Renal cortical epithelial cell (primary cell): ENCODE measurements at regions not wholly inside any gene's neighbourhood (a gene's known extent, or its start where the extent isn't known, plus 50 kb on each side); places are given as distances from the start of the nearest gene placed in this dataset.
"Not testable (repeated sequence)": the region's sequence is repeated elsewhere in the genome, so short reads cannot be mapped to it uniquely, and the experiment has no call there.

Experiments used
- DNase-seq: peaks from one replicate; pipeline ENCODE4 v3.0.0-alpha.2; 2011; ENCODE audit warnings: low read depth

DNA sequence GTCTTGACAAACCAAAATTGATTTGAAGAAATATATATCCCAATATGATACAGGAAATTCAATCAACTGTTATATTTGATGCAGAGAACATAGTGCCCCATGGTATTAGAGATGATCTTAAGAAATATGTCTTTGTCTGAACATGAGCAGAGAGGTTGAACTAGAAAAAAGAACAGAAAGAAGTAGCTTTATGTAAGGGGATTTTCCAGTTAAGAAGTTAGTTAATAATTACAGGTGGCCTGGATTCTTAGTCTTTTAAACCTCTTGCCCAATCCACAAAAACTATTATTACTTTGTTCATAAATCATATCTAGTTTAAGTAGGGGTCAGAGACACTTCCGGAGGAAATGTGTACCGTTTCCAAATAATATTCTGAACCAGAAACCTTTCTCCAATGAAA is 1186.7 kb upstream of the EPHA6 start:
- DNase-seq = peak; percentile 63

GRCh38 chr3:95629802-95630201 is 1184.6 kb upstream of the EPHA6 start:
- no peak for DNase-seq

DNA sequence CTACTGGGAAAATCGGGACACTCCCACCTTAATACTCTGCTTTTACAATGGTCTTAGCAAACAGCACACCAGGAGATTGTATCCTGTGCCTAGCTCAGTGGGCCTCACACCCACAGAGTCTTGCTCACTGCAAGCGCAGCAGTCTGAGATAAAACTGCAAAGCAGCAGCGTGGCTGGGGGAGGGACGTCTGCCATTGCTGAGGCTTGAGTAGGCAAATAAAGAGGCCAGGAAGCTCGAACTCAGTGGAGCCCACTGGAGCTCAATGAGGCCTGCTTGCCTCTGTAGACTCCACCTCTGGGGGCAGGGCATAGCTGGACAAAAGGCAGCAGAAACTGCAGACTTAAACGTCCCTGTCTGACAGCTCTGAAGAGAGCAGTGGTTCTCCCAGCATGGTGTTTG is 1169.1 kb upstream of the EPHA6 start:
- no peak for DNase-seq

DNA sequence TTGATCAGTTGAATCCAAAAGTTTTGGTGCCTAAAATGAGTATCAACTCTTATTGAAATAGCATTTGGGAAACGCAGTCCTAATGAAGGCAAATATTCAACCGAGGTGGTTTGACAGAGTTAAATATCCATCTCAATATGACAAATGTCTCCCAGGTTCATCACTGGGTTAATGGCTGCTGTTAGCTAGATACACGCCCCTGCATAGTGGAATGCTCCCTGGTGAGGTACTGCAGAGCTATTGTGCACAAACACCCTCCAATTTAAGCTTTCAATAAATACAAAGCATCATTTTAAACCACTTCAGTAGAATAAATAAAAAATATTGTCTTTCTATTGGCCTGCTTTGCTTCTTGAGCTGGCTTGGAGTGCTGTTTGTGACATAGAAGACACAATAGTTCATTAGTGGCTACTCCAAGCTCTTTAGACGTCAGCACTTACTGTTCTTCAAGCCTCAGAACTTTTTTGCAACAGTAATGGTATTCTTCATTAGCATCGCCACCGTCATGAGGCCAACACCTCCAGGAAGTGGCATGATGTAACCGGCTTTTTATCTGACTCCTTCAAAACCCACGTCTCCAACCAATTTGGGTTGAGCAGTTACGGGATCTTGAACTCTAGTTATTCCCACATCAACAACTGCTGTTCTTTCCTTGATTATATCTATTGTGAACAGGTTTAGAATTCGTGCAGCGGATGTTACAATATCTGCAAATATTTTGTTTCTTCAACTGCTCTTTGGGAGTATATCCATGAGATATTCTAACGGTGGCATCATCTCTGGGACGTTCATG is 1159.6 kb upstream of the EPHA6 start:
- no peak for DNase-seq

- peak; percentile 5 for DNase-seq
Measured at GRCh38 chr3:95655363-95655986, 1158.9 kb upstream of the EPHA6 start.

DNA sequence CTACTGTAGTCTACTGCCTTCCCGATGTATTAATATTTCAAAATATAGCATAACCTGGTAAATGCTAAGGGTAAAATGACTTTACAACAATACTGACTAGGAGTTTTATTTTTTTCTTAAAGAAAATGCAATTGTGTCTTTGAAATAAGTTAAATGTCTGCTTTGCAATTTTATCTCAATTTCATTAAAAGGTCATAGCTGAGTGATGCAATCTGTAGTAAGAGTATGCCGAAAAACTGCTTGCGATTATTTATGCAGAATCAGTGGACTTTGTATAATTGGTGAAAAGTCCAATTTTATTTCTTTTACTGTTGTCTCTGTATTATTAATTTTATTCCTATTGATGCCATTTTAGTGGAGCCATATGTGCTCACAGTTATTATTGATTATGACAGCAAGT is 1143.6 kb upstream of the EPHA6 start:
- no peak for DNase-seq

GRCh38 chr3:95673215-95673614 is 1141.2 kb upstream of the EPHA6 start:
- no peak for DNase-seq

- DNase-seq = peak; percentile 23
Measured at GRCh38 chr3:95705786-95706418, 1108.5 kb upstream of the EPHA6 start.

DNA sequence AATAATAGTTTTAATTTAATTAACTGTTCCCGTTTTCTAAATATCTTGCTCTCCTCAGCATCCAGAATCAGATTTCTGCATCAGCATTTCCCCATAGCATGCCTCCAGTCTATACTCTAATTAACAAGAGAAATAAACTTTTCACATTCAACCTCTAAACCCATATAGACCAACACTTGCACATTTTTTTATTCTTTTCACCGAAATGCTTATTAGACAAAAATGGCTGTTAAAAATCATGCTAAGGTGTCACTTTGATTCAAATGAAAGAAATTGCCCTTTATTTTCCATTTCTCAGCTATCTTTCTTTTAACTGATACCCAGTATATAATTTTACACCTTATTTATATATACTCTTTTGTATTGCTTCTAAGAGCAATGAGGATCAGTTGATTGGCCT is 1107.1 kb upstream of the EPHA6 start:
- no peak for DNase-seq

- no peak for DNase-seq
Measured at GRCh38 chr3:95710684-95711083, 1103.7 kb upstream of the EPHA6 start.

DNA sequence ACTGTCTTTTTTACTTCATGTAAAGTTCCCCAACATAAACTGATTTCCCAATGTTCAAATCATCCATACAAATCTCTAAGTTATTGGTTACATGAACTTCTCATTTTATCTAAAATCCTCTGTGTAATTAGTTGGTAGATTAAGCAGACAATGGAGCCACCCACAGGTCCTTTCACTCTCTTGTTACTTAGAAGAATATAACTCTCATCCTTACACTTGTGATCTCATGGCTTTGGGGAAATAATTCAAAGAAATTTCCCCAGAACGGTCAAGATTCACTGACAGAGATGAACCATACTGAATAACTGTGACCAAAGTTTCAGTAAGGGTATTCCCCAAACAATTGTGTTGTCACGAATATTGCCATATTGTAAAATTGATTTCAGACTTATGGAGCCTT is 1102.6 kb upstream of the EPHA6 start:
- DNase-seq = peak; percentile 12

DNA sequence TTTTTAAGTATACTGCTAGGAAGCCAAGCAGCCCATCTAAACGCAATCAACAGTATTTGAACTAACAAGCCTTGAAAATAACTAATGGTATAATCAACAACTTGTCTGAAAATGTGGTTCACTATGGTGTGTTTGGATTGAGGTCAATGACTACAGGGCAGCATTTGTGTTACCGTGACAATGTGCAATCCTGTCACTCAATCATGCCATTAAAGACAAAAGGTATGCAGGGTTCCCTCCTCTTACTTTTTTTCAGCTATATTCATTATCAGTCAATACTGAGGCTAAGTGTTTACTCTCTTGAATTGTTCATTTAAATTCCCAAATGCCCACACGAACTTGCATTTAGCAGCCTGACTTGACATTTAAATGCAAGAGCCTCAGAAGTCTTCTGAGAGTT is 1099.3 kb upstream of the EPHA6 start:
- peak; percentile 20 for DNase-seq

DNA sequence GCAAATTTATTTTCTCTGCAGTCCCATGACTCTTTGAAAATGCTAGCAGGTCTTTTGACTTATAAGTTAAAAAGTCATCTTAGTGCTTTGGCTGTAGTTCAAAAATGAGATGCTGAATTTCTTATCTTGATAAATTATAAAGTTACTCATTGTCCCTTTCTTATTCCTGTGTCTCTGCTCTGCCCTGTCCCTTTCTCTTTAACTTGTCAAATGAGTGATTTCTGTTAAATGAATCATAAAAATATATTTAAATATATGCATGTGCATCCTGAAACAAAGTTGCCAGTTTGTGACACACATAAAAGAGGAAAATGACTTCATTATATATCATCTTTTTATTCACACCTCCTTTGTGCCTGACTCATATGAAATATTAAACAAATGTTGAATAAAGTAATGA is 1097.3 kb upstream of the EPHA6 start:
- no peak for DNase-seq

- DNase-seq = no peak
Measured at GRCh38 chr3:95718168-95718567, 1096.2 kb upstream of the EPHA6 start.

GRCh38 chr3:95719481-95719880 is 1094.9 kb upstream of the EPHA6 start:
- peak; percentile 9 for DNase-seq

- DNase-seq = peak; percentile 91
Measured at GRCh38 chr3:95721938-95722337, 1092.5 kb upstream of the EPHA6 start.

DNA sequence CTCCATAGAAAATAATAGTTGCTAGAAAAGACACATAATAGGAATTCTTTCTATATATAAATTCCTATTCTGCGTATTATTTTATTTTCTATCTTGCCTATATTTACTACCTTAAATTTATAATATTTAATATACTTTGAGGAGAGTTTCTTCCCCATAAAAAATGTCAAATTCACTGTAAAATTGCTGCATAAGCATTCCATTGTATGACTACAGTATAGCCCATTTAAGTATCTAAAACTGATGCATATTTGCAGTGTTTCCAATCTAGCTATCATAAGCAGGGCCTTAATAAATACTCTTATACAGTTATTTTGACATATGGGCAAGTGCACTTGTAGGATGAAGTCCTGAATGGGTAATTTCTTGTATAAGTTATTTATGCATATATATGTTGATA is 1088.6 kb upstream of the EPHA6 start:
- no peak for DNase-seq

DNA sequence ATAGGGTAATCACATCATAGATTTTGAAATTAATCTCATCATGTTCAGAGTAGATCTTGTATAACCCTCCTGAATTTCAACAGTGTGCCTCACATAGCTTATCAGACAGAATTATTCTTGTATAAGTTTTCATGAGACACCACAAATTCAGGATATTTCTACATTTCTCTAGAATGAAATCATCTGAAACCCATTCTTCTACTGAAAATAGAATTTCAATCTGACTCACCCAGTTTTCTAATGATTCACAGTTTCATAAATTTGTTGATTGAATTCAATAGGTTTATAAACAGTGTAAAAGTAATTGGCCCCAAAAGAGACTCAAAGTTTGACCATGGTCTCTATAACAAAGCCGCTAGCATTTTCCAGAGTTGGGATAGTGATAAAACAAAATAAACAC is 1082.6 kb upstream of the EPHA6 start:
- DNase-seq = no peak

DNA sequence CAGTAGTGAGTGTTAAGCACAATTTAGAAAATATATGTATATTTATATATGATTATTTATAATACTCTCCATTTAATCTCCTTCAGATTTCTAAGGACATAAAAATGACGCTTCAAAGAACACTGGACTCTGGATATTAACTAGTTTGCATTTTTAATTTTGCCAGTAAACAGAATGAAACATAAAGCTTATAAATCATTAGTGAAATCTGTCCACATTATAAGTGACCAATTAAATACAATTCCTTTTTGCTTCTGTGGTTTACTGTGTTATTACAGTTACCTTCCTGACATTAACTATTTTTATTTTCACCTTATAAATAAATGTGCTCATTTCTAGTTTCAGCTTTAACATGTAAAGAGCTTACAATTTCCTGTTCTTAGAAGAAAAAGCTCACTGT is 1081.1 kb upstream of the EPHA6 start:
- peak; percentile 78 for DNase-seq

DNA sequence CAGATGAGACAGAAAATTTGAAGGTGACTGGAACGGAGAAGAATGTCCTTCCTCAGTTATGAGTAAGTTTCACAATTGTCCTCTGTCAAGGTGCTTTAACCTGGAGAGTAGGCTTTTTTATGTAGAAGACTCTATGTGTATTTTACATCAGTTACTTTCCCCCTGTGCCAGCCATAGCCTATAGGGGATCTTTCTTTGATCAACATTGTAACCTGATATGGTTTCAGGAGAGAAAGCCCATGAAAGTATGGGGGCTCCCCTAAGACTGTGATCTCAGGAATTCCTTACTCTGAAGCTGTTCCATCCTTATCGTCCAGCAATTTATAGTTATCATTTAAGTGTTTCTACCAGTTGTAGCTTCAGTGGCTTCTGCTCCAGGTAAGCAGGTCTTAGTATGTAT is 1076.3 kb upstream of the EPHA6 start:
- DNase-seq = no peak

DNA sequence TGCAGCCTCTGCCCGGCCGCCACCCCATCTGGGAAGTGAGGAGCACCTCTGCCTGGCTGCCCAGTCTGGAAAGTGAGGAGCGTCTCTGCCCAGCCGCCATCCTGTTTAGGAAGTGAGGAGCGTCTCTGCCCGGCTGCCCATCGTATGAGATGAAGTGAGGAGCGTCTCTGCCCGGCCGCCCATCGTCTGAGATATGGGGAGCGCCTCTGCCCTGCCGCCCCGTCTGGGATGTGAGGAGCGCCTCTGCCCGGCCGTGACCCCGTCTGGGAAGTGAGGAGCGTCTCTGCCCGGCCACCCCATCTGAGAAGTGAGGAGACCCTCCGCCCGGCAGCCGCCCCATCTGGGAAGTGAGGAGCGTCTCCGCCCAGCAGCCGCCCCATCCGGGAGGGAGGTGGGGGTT is 1069.5 kb upstream of the EPHA6 start:
- DNase-seq = not testable (repeated sequence)

GRCh38 chr3:95750097-95750496 is 1064.3 kb upstream of the EPHA6 start:
- DNase-seq = peak; percentile 35

- DNase-seq = no peak
Measured at GRCh38 chr3:95751509-95751908, 1062.9 kb upstream of the EPHA6 start.
